Right lobe of liver (tissue), 6 donors: ENCODE measurements at regions not wholly inside any gene's neighbourhood (a gene's known extent, or its start where the extent isn't known, plus 50 kb on each side); places are given as distances from the start of the nearest gene placed in this dataset.
"Not testable (repeated sequence)": the region's sequence is repeated elsewhere in the genome, so short reads cannot be mapped to it uniquely, and the experiment has no call there.

Experiments used
- ATAC-seq, 4 donors: fragments of 200-7000 bp; cut with Tn5 transposase; one replicate each; pipeline ENCODE4 v1.9.1; 2020; ENCODE audit warnings: mild to moderate bottlenecking in 4 of 4, moderate library complexity in 4 of 4
- DNase-seq, 3 donors: peaks; one replicate each; pipeline ENCODE4 v3.0.0-alpha.2; 2020
- H3K27ac ChIP-seq, 3 donors: fragments of 200-600 bp; one replicate each; pipeline ENCODE4 v1.8.0; 2022
- H3K27me3 ChIP-seq, 2 donors: fragments of 200-600 bp; one replicate each; pipeline ENCODE4 v1.8.0; 2022
- H3K36me3 ChIP-seq, 4 donors: fragments of 200-600 bp; sonication (generic) in 1 of 4; one replicate each; pipeline versions ENCODE4 v1.5.1 to v1.8.0; 2017 to 2022; ENCODE audit warnings: control low read depth in 1 of 4
- H3K4me1 ChIP-seq, 4 donors: fragments of 200-600 bp; sonication (generic) in 1 of 4; one replicate each; pipeline versions ENCODE4 v1.5.1 to v1.8.0; 2017 to 2022; ENCODE audit warnings: control low read depth in 1 of 4
- H3K4me3 ChIP-seq, 3 donors: fragments of 200-600 bp; one replicate each; pipeline ENCODE4 v1.8.0; 2022
- H3K9me3 ChIP-seq, 4 donors: fragments of 200-600 bp; sonication (generic) in 1 of 4; one replicate each; pipeline versions ENCODE4 v1.5.1 to v1.8.0; 2017 to 2022; ENCODE audit warnings: control low read depth in 1 of 4
- POLR2A ChIP-seq: fragments of 450-650 bp; IDR thresholded peaks from one replicate; pipeline ENCODE4 v1.6.1; 2017; ENCODE audit warnings: antibody characterized with exemption, mild to moderate bottlenecking
- WGBS: methylation state at CpG from one replicate; pipeline ENCODE4 v1.1.6; 2018; ENCODE audit warnings: low coverage, low lambda C conversion rate; ENCODE audit not compliant: insufficient coverage; ENCODE audit errors: missing lambda C conversion rate; 5-methylcytosine and 5-hydroxymethylcytosine counted together
- intact Hi-C, 2 donors: fragments of 100-400 bp; cut with DNase I; formaldehyde crosslinking; loops; one replicate each; pipeline versions ENCODE4 v1.11.2 to v1.14.1; 2022
- TF ChIP-seq, protein P1 (sequence below), 4 donors: fragments of 200-600 bp in 3 of 4; fragments of 450-650 bp in 1 of 4; IDR thresholded peaks; one replicate each; pipeline versions ENCODE4 v1.5.1 to v1.8.0; 2016 to 2022; ENCODE audit warnings: antibody characterized with exemption in 4 of 4, mild to moderate bottlenecking in 2 of 4
- donor health status: DM: no; HTN: yes; CAD: no.
- donor health status: DM: no; HTN: no; CAD: no.
- donor health status: DM: no; HTN: no; CAD: no.
- donor health status: DM: no; HTN: yes; CAD: no.
- donor health status: DM: no; HTN: yes; CAD: no.

DNA sequence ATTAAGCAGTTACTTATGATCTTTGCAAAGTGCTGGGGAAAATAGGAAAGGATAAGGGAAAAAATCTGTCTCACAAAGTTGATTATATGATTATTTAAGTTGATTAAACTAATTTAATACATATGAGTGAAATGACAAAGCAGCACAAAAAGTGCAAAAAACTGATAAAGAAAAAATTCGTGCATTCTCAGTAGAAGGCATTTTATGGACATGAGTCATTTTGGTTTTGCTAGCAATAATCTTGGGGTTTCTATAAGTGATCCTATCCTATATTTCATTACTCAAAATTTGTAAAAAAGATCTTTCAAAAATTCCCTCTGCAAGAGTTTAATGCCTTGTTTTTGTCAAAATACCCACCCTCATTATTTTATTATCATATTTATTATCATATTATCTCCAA lies 224.2 kb upstream of the ANXA10 start:
- H3K36me3 ChIP-seq, result no peaks in the 10 kb centered on the region
- ATAC-seq (no peak), DNase-seq (no peak)
- H3K4me3 ChIP-seq, result no peak overlapping the region
- TF ChIP-seq, protein P1, sequence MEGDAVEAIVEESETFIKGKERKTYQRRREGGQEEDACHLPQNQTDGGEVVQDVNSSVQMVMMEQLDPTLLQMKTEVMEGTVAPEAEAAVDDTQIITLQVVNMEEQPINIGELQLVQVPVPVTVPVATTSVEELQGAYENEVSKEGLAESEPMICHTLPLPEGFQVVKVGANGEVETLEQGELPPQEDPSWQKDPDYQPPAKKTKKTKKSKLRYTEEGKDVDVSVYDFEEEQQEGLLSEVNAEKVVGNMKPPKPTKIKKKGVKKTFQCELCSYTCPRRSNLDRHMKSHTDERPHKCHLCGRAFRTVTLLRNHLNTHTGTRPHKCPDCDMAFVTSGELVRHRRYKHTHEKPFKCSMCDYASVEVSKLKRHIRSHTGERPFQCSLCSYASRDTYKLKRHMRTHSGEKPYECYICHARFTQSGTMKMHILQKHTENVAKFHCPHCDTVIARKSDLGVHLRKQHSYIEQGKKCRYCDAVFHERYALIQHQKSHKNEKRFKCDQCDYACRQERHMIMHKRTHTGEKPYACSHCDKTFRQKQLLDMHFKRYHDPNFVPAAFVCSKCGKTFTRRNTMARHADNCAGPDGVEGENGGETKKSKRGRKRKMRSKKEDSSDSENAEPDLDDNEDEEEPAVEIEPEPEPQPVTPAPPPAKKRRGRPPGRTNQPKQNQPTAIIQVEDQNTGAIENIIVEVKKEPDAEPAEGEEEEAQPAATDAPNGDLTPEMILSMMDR (IDR thresholded peaks at IDR 0.05), result no peak
- TF ChIP-seq POLR2A, result no peak
- no peaks in the 10 kb centered on the region for H3K27me3 ChIP-seq
- intact Hi-C loops, result no loop called here
- H3K9me3 ChIP-seq, result no peaks in the 10 kb centered on the region
- H3K4me1 ChIP-seq, result no peaks in the 10 kb centered on the region
- 5% methylated on average over 1 of the region's 1 CpG for WGBS
- H3K27ac ChIP-seq, result no peak overlapping the region

DNA sequence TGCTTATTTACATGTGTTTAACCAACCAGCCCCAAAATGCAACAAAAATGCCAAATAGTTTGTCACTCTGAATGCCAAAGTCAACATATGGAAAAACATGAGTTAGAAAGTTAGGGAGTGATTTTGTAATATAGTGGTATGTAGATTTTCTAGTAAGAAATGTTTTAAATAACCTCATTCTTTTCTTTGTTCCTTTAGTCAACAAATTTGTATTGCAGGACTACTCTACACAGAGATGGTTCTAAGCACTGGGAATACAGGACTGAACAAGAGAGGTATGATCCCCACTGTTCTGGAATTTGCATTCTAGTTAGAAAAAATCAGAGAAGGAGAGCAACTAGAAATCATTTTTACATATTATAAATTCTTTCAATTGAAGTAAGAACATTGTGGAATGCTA lies 218.8 kb upstream of the ANXA10 start:
- H3K9me3 ChIP-seq, result no peaks in the 10 kb centered on the region
- no peak overlapping the region for H3K27ac ChIP-seq
- no peak overlapping the region for H3K4me3 ChIP-seq
- DNase-seq (no peak), ATAC-seq (no peak)
- intact Hi-C loops, result no loop called here
- TF ChIP-seq, protein P1 (IDR thresholded peaks at IDR 0.05), result no peak
- no peaks in the 10 kb centered on the region for H3K27me3 ChIP-seq
- no peaks in the 10 kb centered on the region for H3K36me3 ChIP-seq
- no peaks in the 10 kb centered on the region for H3K4me1 ChIP-seq

DNA sequence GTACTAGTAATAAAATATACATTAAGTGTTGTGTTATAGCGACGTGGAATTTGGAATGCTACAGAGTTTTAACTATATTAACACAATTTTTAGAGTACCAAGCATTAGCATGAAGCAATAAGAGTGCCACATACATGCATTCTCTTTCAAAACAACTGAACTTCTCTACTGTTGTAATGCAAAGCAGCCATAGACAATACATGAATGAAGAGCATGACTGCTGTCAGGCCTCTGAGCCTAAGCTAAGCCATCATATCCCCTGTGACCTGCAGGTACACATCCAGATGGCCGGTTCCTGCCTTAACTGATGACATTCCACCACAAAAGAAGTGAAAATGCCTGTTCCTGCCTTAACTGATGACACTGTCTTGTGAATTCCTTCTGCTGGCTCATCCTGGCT lies 216.2 kb upstream of the ANXA10 start:
- H3K9me3 ChIP-seq, H3K27me3 ChIP-seq, H3K36me3 ChIP-seq, DNase-seq, ATAC-seq, H3K4me3 ChIP-seq, intact Hi-C loops, H3K27ac ChIP-seq, H3K4me1 ChIP-seq: not testable (repeated sequence)
- WGBS, result 51% methylated on average over 3 of the region's 3 CpGs

GRCh38 chr4:167877826-167878225 lies 214.5 kb upstream of the ANXA10 start:
- intact Hi-C loops, H3K27ac ChIP-seq, H3K4me3 ChIP-seq, DNase-seq, H3K9me3 ChIP-seq, ATAC-seq, H3K4me1 ChIP-seq, H3K27me3 ChIP-seq, H3K36me3 ChIP-seq: not testable (repeated sequence)
- 40% methylated on average over 8 of the region's 8 CpGs for WGBS

GRCh38 chr4:167883266-167883665 lies 209.1 kb upstream of the ANXA10 start:
- Histone ChIP-seq H3K4me1 (no peaks in the 10 kb centered on the region), H3K9me3 (no peaks in the 10 kb centered on the region), H3K4me3 (no peak overlapping the region), H3K36me3 (no peaks in the 10 kb centered on the region), H3K27ac (no peak overlapping the region), H3K27me3 (no peaks in the 10 kb centered on the region)
- no peak for TF ChIP-seq POLR2A
- TF ChIP-seq, protein P1 (IDR thresholded peaks at IDR 0.05), result no peak
- WGBS, result 6% methylated on average over 1 of the region's 1 CpG
- intact Hi-C loops, result no loop called here
- ATAC-seq, result no peak
- DNase-seq, result no peak

GRCh38 chr4:167885071-167885470 lies 207.3 kb upstream of the ANXA10 start:
- WGBS, result 50% methylated on average over 1 of the region's 1 CpG
- Histone ChIP-seq H3K36me3 (no peaks in the 10 kb centered on the region), H3K4me1 (no peaks in the 10 kb centered on the region), H3K27me3 (no peaks in the 10 kb centered on the region), H3K27ac (no peak overlapping the region), H3K4me3 (no peak overlapping the region), H3K9me3 (no peaks in the 10 kb centered on the region)
- TF ChIP-seq POLR2A, result no peak
- TF ChIP-seq, protein P1 (IDR thresholded peaks at IDR 0.05), result no peak
- intact Hi-C loops, result no loop called here
- no peak for ATAC-seq
- DNase-seq, result no peak
